ENCODE measurements at regions not wholly inside any gene's neighbourhood (a gene's known extent, or its start where the extent isn't known, plus 50 kb on each side); places are given as distances from the start of the nearest gene placed in this dataset.

GRCh38 chr5:90285581-90285980 lies 124.0 kb downstream of the CETN3 start:
- no peak for TF ChIP-seq CTCF (IDR thresholded peaks at IDR 0.05)
- no peak for TF ChIP-seq POLR2A (IDR thresholded peaks at IDR 0.05)
- TF ChIP-seq POLR2AphosphoS5 (IDR thresholded peaks at IDR 0.05), result no peak
